ENCODE measurements at regions not wholly inside any gene's neighbourhood (a gene's known extent, or its start where the extent isn't known, plus 50 kb on each side); places are given as distances from the start of the nearest gene placed in this dataset.
"Not testable (repeated sequence)": the region's sequence is repeated elsewhere in the genome, so short reads cannot be mapped to it uniquely, and the experiment has no call there.

GRCh38 chr2:59173325-59173724, 932.2 kb upstream of the FANCL start:
- H3K27me3 ChIP-seq: no peaks in the 10 kb centered on the region
- DNase-seq (ENCODE audit: low spot score in 2 of 2): no peak
- H3K4me1 ChIP-seq: no peaks in the 10 kb centered on the region
- H3K4me3 ChIP-seq: no peak overlapping the region
- WGBS: 87% methylated on average over 8 of the region's 8 CpGs
- TF ChIP-seq EP300 (IDR thresholded peaks at IDR 0.05) (no peak), POLR2AphosphoS5 (IDR thresholded peaks at IDR 0.05) (no peak), POLR2A (IDR thresholded peaks at IDR 0.05) (no peak), CTCF (IDR thresholded peaks at IDR 0.05) (no peak)
- no peaks in the 10 kb centered on the region for H3K9me3 ChIP-seq
- no peak overlapping the region for H3K27ac ChIP-seq
- no peaks in the 10 kb centered on the region for H3K36me3 ChIP-seq

- TF ChIP-seq EP300 (IDR thresholded peaks at IDR 0.05) (no peak), CTCF (IDR thresholded peaks at IDR 0.05) (no peak), POLR2AphosphoS5 (IDR thresholded peaks at IDR 0.05) (no peak), POLR2A (IDR thresholded peaks at IDR 0.05) (no peak)
These were observed 929.9 kb upstream of the FANCL start for GRCh38 chr2:59171019-59171418.

GRCh38 chr2:59168766-59169165, 927.6 kb upstream of the FANCL start:
- no peak for TF ChIP-seq CTCF (IDR thresholded peaks at IDR 0.05)
- no peak for TF ChIP-seq POLR2AphosphoS5 (IDR thresholded peaks at IDR 0.05)
- TF ChIP-seq EP300 (IDR thresholded peaks at IDR 0.05): no peak
- TF ChIP-seq POLR2A (IDR thresholded peaks at IDR 0.05): no peak
- no peak for DNase-seq (ENCODE audit: low spot score in 2 of 2)
- no peaks in the 10 kb centered on the region for H3K36me3 ChIP-seq
- no peaks in the 10 kb centered on the region for H3K27me3 ChIP-seq
- WGBS: 76% methylated on average over 4 of the region's 4 CpGs
- H3K9me3 ChIP-seq: no peaks in the 10 kb centered on the region
- no peaks in the 10 kb centered on the region for H3K4me1 ChIP-seq
- no peak overlapping the region for H3K27ac ChIP-seq
- no peak overlapping the region for H3K4me3 ChIP-seq

More at GRCh38 chr2:59171019-59171418, 929.9 kb upstream of the FANCL start:
- Histone ChIP-seq H3K27me3 (no peaks in the 10 kb centered on the region), H3K4me1 (no peaks in the 10 kb centered on the region), H3K4me3 (no peak overlapping the region), H3K9me3 (no peaks in the 10 kb centered on the region), H3K27ac (no peak overlapping the region), H3K36me3 (no peaks in the 10 kb centered on the region)
- no peak for DNase-seq (ENCODE audit: low spot score in 2 of 2)

GRCh38 chr2:59167514-59167913, 926.4 kb upstream of the FANCL start:
- WGBS: 94% methylated on average over 2 of the region's 2 CpGs
- TF ChIP-seq CTCF (IDR thresholded peaks at IDR 0.05) (no peak), EP300 (IDR thresholded peaks at IDR 0.05) (no peak), POLR2AphosphoS5 (IDR thresholded peaks at IDR 0.05) (no peak), POLR2A (IDR thresholded peaks at IDR 0.05) (no peak)
- Histone ChIP-seq H3K36me3 (no peaks in the 10 kb centered on the region), H3K27ac (no peak overlapping the region), H3K27me3 (no peaks in the 10 kb centered on the region), H3K4me1 (no peaks in the 10 kb centered on the region), H3K4me3 (no peak overlapping the region), H3K9me3 (no peaks in the 10 kb centered on the region)
- DNase-seq (ENCODE audit: low spot score in 2 of 2): no peak

- H3K4me1 ChIP-seq; H3K27ac ChIP-seq; H3K4me3 ChIP-seq; DNase-seq (ENCODE audit: low spot score in 2 of 2); H3K36me3 ChIP-seq; H3K27me3 ChIP-seq; H3K9me3 ChIP-seq: not testable (repeated sequence)
- 90% methylated on average over 1 of the region's 1 CpG for WGBS
These were observed 916.8 kb upstream of the FANCL start for GRCh38 chr2:59157908-59158307.

- Histone ChIP-seq H3K9me3 (no peaks in the 10 kb centered on the region), H3K4me1 (no peaks in the 10 kb centered on the region), H3K27me3 (no peaks in the 10 kb centered on the region), H3K4me3 (no peak overlapping the region), H3K27ac (no peak overlapping the region), H3K36me3 (no peaks in the 10 kb centered on the region)
- DNase-seq (ENCODE audit: low spot score in 2 of 2): no peak
- TF ChIP-seq POLR2A (IDR thresholded peaks at IDR 0.05): no peak
- no peak for TF ChIP-seq CTCF (IDR thresholded peaks at IDR 0.05)
- no peak for TF ChIP-seq POLR2AphosphoS5 (IDR thresholded peaks at IDR 0.05)
- no peak for TF ChIP-seq EP300 (IDR thresholded peaks at IDR 0.05)
- WGBS: 97% methylated on average over 3 of the region's 3 CpGs
These were observed 910.7 kb upstream of the FANCL start for GRCh38 chr2:59151805-59152204.
